ENCODE measurements at regions not wholly inside any gene's neighbourhood (a gene's known extent, or its start where the extent isn't known, plus 50 kb on each side); places are given as distances from the start of the nearest gene placed in this dataset.
A peak's percentile ranks its signal among the peaks of the same experiment; 100 is the strongest.

DNA sequence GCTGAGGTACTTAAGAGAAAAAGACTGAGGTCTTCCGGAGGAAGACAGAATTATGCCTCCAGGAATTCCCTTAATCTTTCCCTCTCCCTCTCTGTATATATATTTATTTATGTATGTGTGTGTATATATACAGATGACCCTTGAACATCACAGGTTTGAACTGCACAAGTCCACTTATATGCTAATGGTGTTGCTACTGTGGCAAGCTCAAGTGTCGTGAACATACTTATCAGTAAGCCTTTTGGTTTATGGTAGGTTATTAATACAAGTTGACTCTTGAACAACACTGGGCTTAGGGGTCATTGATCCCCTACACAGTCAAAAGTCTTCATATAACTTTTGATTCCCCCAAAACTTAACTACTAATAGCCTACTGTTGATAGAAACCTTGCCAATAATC, 106.8 kb downstream of the NUDT12 start:
- no peak overlapping the region for H3K4me3 ChIP-seq (ENCODE audit: control insufficient read depth, low read depth, low read length)
- no peak for DNase-seq (ENCODE audit: low read depth)
- TF ChIP-seq, protein P1, sequence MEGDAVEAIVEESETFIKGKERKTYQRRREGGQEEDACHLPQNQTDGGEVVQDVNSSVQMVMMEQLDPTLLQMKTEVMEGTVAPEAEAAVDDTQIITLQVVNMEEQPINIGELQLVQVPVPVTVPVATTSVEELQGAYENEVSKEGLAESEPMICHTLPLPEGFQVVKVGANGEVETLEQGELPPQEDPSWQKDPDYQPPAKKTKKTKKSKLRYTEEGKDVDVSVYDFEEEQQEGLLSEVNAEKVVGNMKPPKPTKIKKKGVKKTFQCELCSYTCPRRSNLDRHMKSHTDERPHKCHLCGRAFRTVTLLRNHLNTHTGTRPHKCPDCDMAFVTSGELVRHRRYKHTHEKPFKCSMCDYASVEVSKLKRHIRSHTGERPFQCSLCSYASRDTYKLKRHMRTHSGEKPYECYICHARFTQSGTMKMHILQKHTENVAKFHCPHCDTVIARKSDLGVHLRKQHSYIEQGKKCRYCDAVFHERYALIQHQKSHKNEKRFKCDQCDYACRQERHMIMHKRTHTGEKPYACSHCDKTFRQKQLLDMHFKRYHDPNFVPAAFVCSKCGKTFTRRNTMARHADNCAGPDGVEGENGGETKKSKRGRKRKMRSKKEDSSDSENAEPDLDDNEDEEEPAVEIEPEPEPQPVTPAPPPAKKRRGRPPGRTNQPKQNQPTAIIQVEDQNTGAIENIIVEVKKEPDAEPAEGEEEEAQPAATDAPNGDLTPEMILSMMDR (conservative IDR thresholded peaks at IDR 0.05; ENCODE audit: control insufficient read depth, insufficient read depth, low read depth, low read length): no peak

DNA sequence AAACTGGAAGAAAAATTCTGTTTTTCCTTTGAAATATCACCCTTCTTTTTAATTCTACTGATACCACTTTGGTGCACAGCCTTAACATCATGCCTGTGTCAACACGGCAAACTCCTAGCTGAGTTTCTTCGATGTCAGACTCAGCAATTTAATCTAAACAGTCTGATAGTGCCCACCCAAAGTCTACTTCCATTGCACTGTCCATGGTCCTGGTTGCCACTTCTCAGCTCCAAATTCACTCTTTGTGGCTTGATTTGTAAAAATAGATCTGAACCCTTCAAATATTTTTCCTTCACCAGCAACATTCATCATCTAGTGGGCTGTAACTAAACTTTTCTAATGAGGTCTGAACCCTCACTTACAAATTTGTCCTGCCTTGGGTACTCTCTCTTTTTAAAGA, 107.8 kb downstream of the NUDT12 start:
- no peak for DNase-seq (ENCODE audit: low read depth)
- TF ChIP-seq, protein P1 (conservative IDR thresholded peaks at IDR 0.05; ENCODE audit: control insufficient read depth, insufficient read depth, low read depth, low read length): no peak

DNA sequence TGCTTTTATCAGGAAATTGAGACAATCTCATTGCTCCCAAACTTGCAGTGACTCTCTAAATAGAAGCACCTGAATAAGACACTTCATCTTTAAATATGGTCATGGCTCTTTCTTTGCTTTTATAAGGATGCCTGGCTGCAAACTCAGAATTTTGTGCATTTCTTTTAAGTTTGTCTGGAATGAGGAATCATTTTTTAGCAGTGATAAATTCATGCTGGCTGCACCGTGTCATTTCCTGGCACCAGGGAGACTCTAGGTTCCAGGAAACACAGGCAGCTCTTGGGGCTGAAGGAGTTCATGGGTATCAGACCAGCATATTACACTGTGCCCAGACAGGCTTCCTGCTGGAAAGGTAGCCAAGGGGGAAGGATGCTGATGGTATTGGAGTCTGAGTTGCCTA, 109.9 kb downstream of the NUDT12 start:
- DNase-seq (ENCODE audit: low read depth): no peak
- TF ChIP-seq, protein P1 (conservative IDR thresholded peaks at IDR 0.05; ENCODE audit: control insufficient read depth, insufficient read depth, low read depth, low read length): no peak
- no peak overlapping the region for H3K4me3 ChIP-seq (ENCODE audit: control insufficient read depth, low read depth, low read length)

More for the DNA sequence above, 107.8 kb downstream of the NUDT12 start:
- H3K4me3 ChIP-seq (ENCODE audit: control insufficient read depth, low read depth, low read length): no peak overlapping the region

DNA sequence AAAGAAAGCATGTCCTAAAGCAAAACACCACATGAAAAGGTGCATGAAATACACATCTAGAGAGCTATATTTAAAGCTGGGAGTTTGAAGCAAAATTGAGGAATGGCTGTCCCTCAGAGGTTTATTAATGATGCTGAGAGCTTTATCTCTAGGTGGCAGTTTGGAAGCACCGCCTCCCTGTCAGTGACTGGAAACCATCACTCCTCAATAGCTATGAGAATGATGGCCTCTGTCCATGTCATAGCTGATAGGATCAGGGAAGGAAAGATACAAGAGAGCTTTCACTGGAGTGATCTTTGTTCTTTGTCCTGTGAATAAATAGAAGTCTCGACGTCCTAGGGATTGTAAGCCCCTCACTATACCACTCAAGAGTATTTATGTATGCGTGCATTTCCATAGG, 110.5 kb downstream of the NUDT12 start:
- TF ChIP-seq, protein P1 (conservative IDR thresholded peaks at IDR 0.05; ENCODE audit: control insufficient read depth, insufficient read depth, low read depth, low read length): no peak
- DNase-seq (ENCODE audit: low read depth): no peak
- no peak overlapping the region for H3K4me3 ChIP-seq (ENCODE audit: control insufficient read depth, low read depth, low read length)

DNA sequence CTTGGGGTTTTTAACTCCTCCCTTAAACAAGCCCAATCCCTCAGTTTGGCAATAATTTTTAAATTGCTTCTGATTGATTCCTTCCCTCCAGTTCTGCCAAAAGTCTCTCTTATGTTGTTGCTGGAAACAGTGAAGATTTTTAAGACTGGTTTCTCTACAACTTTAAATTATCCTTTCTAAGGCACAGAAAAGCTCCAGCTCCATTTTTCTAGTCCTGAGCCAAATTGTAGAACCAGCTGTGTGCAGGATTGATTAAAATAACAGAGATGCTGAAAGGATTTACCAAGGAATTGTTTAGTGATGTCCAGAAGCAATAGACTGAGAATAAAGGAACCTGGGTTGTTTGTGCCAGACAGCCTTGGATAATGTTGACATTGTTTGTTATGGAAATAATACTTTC, 111.3 kb downstream of the NUDT12 start:
- no peak for DNase-seq (ENCODE audit: low read depth)
- TF ChIP-seq, protein P1 (conservative IDR thresholded peaks at IDR 0.05; ENCODE audit: control insufficient read depth, insufficient read depth, low read depth, low read length): no peak
- H3K4me3 ChIP-seq (ENCODE audit: control insufficient read depth, low read depth, low read length): no peak overlapping the region

DNA sequence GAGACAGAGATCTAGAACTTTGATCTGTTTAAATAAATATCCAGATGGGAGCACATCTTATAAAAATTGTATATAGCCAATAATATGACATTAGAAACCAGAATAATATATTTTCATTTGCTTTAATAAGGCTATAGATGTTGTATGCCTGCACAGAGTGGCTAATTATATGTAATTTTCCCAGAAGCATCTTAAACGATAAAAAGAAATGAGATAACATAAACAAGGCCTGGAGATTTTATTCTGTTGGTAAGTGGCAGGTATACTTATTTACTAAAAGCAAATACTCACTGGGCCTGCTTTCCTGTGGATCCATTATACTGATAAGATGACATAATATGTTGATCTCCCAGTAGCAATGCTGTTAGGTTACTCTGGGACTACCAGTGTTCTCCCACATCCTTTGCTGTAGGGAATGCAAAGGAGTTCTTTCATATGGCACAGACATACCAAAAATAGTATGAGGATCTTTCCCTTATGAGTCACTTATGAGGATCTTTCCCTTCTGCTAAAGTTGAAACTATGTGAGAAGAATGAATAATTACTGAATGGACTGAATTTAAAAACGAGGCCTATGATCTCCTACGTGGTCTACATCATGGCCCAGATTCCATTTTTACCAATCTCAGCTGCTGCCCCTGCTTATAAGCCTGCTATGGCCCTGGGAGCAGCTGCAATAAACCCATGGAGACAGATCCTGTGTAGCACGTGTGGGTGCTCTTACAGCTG, 112.1 kb downstream of the NUDT12 start:
- TF ChIP-seq, protein P1 (conservative IDR thresholded peaks at IDR 0.05; ENCODE audit: control insufficient read depth, insufficient read depth, low read depth, low read length): no peak
- H3K4me3 ChIP-seq (ENCODE audit: control insufficient read depth, low read depth, low read length): no peak overlapping the region
- DNase-seq (ENCODE audit: low read depth): peak; percentile 64

All from fibroblast of mammary gland (primary cell).